SU-DHL-6 (cell line): ENCODE measurements at regions not wholly inside any gene's neighbourhood (a gene's known extent, or its start where the extent isn't known, plus 50 kb on each side); places are given as distances from the start of the nearest gene placed in this dataset.

ENCODE experiments used
- CTCF ChIP-seq: fragments of 200-600 bp; sonication (generic); IDR thresholded peaks from one replicate; pipeline ENCODE4 v1.5.1; 2017; ENCODE audit warnings: antibody characterized with exemption, mild to moderate bottlenecking, low read length, moderate library complexity; ENCODE audit not compliant: insufficient read depth, poor library complexity, severe bottlenecking
- EZH2phosphoT487 ChIP-seq: fragments of 200-600 bp; sonication (generic), shearing (Covaris generic); conservative IDR thresholded peaks from 2 replicates; pipeline ENCODE4 v1.6.1; 2018; ENCODE audit warnings: mild to moderate bottlenecking, antibody characterized with exemption, low read length, moderate library complexity, mixed read lengths

GRCh38 chr12:124073356-124074035, 100.5 kb downstream of the ZNF664 start:
- no peak for TF ChIP-seq CTCF
- no peak for TF ChIP-seq EZH2phosphoT487
